Osteocyte (in vitro differentiated cells): ENCODE measurements at regions not wholly inside any gene's neighbourhood (a gene's known extent, or its start where the extent isn't known, plus 50 kb on each side); places are given as distances from the start of the nearest gene placed in this dataset.

Source experiments
- DNase-seq: peaks from one replicate; pipeline ENCODE4 v3.0.0; 2021; ENCODE audit warnings: mixed read lengths; ENCODE audit not compliant: unreplicated experiment; ENCODE audit errors: extremely low spot score
- H3K27ac Mint-ChIP-seq: one replicate; pipeline ENCODE4 v1.8.0; 2021; ENCODE audit warnings: mild to moderate bottlenecking, mixed read lengths; ENCODE audit not compliant: unreplicated experiment
- H3K27me3 Mint-ChIP-seq: one replicate; pipeline ENCODE4 v1.8.0; 2021; ENCODE audit warnings: mixed read lengths; ENCODE audit not compliant: unreplicated experiment
- H3K36me3 Mint-ChIP-seq: one replicate; pipeline ENCODE4 v1.8.0; 2021; ENCODE audit warnings: mixed read lengths; ENCODE audit not compliant: unreplicated experiment
- H3K4me1 Mint-ChIP-seq: one replicate; pipeline ENCODE4 v1.8.0; 2021; ENCODE audit warnings: mixed read lengths; ENCODE audit not compliant: unreplicated experiment
- H3K4me3 Mint-ChIP-seq: one replicate; pipeline ENCODE4 v1.8.0; 2021; ENCODE audit warnings: mild to moderate bottlenecking, moderate library complexity, mixed read lengths; ENCODE audit not compliant: unreplicated experiment
- H3K9me3 Mint-ChIP-seq: one replicate; pipeline ENCODE4 v1.8.0; 2021; ENCODE audit warnings: mixed read lengths; ENCODE audit not compliant: unreplicated experiment
- CTCF ChIP-seq: fragments of 200-600 bp; sonication (generic); IDR thresholded peaks from 2 replicates; pipeline ENCODE4 v1.5.0; 2021; ENCODE audit warnings: antibody characterized with exemption, mild to moderate bottlenecking, moderate library complexity

DNA sequence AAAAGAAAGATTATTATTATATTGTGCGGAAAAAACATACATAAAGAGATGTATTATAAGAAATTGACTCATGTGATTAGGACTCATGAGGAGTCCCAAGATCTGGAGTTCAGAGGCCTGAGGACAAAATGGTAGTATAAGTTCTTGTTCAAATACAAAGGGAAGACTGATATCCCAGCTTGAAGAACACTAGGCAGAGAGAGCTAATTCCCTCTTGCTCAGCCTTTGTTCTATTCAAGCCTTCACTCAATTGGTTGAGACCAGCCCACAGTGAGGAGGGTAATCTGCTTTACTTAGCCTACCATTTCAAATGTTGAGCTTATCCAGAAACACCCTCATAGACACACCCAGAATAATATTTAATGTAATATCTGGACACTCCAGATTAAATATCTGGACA is 1683.8 kb downstream of the REEP3 start:
- DNase-seq, result no peak
- Mint-ChIP-seq H3K27me3 (no peaks in the 10 kb centered on the region), H3K27ac (no peak overlapping the region), H3K4me1 (no peaks in the 10 kb centered on the region), H3K36me3 (no peaks in the 10 kb centered on the region), H3K4me3 (no peak overlapping the region), H3K9me3 (no peaks in the 10 kb centered on the region)
- TF ChIP-seq CTCF, result no peak

DNA sequence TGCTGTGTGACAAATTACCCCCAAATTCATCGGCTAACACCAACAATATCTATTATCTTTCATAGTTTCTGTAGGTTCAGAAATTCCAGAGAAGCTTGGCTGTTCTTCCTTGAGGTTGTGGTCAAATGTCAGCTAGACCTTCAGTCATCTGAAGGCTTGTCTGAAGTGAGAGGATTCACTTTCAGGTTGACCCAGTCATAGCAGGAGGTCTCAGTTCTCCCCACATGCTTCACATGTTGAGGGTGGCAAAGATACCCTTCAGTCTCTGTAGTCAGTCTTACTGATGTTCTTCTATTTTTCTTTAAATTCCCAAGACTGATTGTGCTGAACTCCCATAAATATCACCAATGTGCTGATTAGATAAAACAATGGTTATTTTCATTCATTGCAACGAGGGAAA is 1692.0 kb downstream of the REEP3 start:
- H3K4me1 Mint-ChIP-seq, result peaks cover 1% of the 10 kb centered on the region
- peaks cover 10% of the 10 kb centered on the region for H3K9me3 Mint-ChIP-seq
- no peak overlapping the region for H3K27ac Mint-ChIP-seq
- no peak for DNase-seq
- no peak overlapping the region for H3K4me3 Mint-ChIP-seq
- no peaks in the 10 kb centered on the region for H3K36me3 Mint-ChIP-seq
- H3K27me3 Mint-ChIP-seq, result no peaks in the 10 kb centered on the region
- no peak for TF ChIP-seq CTCF

- Mint-ChIP-seq H3K9me3 (no peaks in the 10 kb centered on the region), H3K27me3 (no peaks in the 10 kb centered on the region), H3K4me3 (no peak overlapping the region), H3K27ac (no peak overlapping the region), H3K4me1 (peaks cover 5% of the 10 kb centered on the region), H3K36me3 (no peaks in the 10 kb centered on the region)
- no peak for DNase-seq
- TF ChIP-seq CTCF, result no peak
Measured at GRCh38 chr10:65219444-65219843, 1698.2 kb downstream of the REEP3 start.

GRCh38 chr10:65231148-65231547 is 1694.7 kb upstream of the LRRTM3 start:
- no peak for DNase-seq
- Mint-ChIP-seq H3K9me3 (no peaks in the 10 kb centered on the region), H3K4me1 (peaks cover 10% of the 10 kb centered on the region), H3K27ac (no peak overlapping the region), H3K4me3 (no peak overlapping the region), H3K36me3 (no peaks in the 10 kb centered on the region), H3K27me3 (no peaks in the 10 kb centered on the region)
- no peak for TF ChIP-seq CTCF

DNA sequence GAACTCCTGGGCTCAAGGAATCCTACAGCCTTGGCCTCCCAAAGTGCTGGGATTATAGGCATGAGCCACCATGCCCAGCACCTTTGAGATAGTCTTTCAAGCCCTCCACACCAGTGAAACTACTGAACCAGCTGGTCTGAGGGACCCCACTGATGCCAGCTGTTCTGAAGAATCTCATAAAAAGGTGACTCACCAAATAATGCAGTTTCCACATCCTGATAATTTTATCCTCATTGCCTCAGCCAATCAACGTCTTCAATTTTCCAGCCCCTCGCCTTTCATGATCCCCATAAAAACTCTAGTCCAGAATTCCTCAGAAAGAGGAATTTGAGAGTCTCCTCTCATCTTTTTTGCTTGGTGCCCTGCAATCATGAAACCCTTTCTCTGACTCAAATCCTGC is 1691.6 kb upstream of the LRRTM3 start:
- DNase-seq, result no peak
- no peak for TF ChIP-seq CTCF
- no peaks in the 10 kb centered on the region for H3K9me3 Mint-ChIP-seq
- H3K27ac Mint-ChIP-seq, result no peak overlapping the region
- peaks cover 10% of the 10 kb centered on the region for H3K4me1 Mint-ChIP-seq
- H3K36me3 Mint-ChIP-seq, result no peaks in the 10 kb centered on the region
- H3K27me3 Mint-ChIP-seq, result no peaks in the 10 kb centered on the region
- H3K4me3 Mint-ChIP-seq, result no peak overlapping the region
